GM12878 (cell line): ENCODE measurements at regions not wholly inside any gene's neighbourhood (a gene's known extent, or its start where the extent isn't known, plus 50 kb on each side); places are given as distances from the start of the nearest gene placed in this dataset.

Experiments
- ATF3 ChIP-seq: IDR thresholded peaks from 2 replicates; pipeline ENCODE4 v1.6.1; 2011; ENCODE audit warnings: low read depth, mild to moderate bottlenecking, low read length, moderate library complexity, borderline replicate concordance; ENCODE audit errors: extremely low read depth
- CBX5 ChIP-seq: sonication (generic); IDR thresholded peaks from 2 replicates; pipeline ENCODE4 v1.6.1; 2016; ENCODE audit warnings: low read depth, moderate library complexity, mild to moderate bottlenecking, inconsistent platforms
- EED ChIP-seq: sonication (generic); IDR thresholded peaks from 2 replicates; pipeline ENCODE4 v1.6.1; 2016; ENCODE audit warnings: antibody characterized with exemption, low read depth
- ELK1 ChIP-seq: IDR thresholded peaks from 2 replicates; pipeline ENCODE4 v1.6.1; 2012; ENCODE audit warnings: low read depth, low read length, improper control_type of control experiment
- FOXM1 ChIP-seq: IDR thresholded peaks from 2 replicates; pipeline ENCODE4 v1.6.1; 2012; ENCODE audit warnings: low read depth, mild to moderate bottlenecking, inconsistent platforms, low read length, moderate library complexity
- MEF2A ChIP-seq: IDR thresholded peaks from 2 replicates; pipeline ENCODE4 v1.6.1; 2011; ENCODE audit warnings: low read depth, mild to moderate bottlenecking, low read length, moderate library complexity; ENCODE audit not compliant: insufficient read depth
- MXI1 ChIP-seq: fragments of 150-350 bp; IDR thresholded peaks from 2 replicates; pipeline ENCODE4 v1.6.1; 2011; ENCODE audit warnings: low read depth, mild to moderate bottlenecking, inconsistent platforms, low read length, improper control_type of control experiment
- SPI1 ChIP-seq: IDR thresholded peaks from 2 replicates; pipeline ENCODE4 v1.6.1; 2011; ENCODE audit warnings: low read depth, mild to moderate bottlenecking, low read length, moderate library complexity, borderline replicate concordance; ENCODE audit not compliant: insufficient read depth
- ZNF217 ChIP-seq: fragments of 450-650 bp; IDR thresholded peaks from 2 replicates; pipeline ENCODE4 v1.6.1; 2017; ENCODE audit warnings: antibody characterized with exemption, mild to moderate bottlenecking

GRCh38 chr1:207963427-207964194 lies 52.7 kb upstream of the CD34 start (continued):
- no peak for TF ChIP-seq ZNF217
- TF ChIP-seq ATF3, result no peak
- TF ChIP-seq MXI1, result peak; percentile 45; the same call in 1 of the 2 replicates
- no peak for TF ChIP-seq MEF2A
- TF ChIP-seq EED, result no peak
- TF ChIP-seq CBX5, result no peak
- TF ChIP-seq ELK1, result peak; percentile 83
- no peak for TF ChIP-seq SPI1
- TF ChIP-seq FOXM1, result no peak
